Pancreas (tissue), 10 donors: ENCODE measurements at regions not wholly inside any gene's neighbourhood (a gene's known extent, or its start where the extent isn't known, plus 50 kb on each side); places are given as distances from the start of the nearest gene placed in this dataset.
"Not testable (repeated sequence)": the region's sequence is repeated elsewhere in the genome, so short reads cannot be mapped to it uniquely, and the experiment has no call there.

Source experiments
- ATAC-seq, 4 donors: fragments of 200-7000 bp; cut with Tn5 transposase; one replicate each; pipeline versions ENCODE4 v1.8.0 to v1.9.1; 2020; ENCODE audit warnings: mild to moderate bottlenecking in 4 of 4, moderate library complexity in 4 of 4
- DNase-seq, 6 donors: peaks; one replicate each; pipeline ENCODE4 v3.0.0-alpha.2; 2020
- FAIRE-seq: peaks from 2 replicates; lab custom pipeline; 2012; peaks lifted over from hg19 to GRCh38; lab: Jason Lieb, UNC
- H3K27ac ChIP-seq, 4 donors: fragments of 200-600 bp; sonication (generic); 1 replicate in 3 of 4; 2 replicates in 1 of 4; pipeline versions ENCODE4 v1.5.0 to v1.8.0; 2020
- H3K27me3 ChIP-seq, 4 donors: fragments of 200-600 bp; one replicate each; pipeline ENCODE4 v1.8.0; 2021
- H3K36me3 ChIP-seq, 3 donors: fragments of 200-600 bp; sonication (generic) in 1 of 3; one replicate each; pipeline versions ENCODE4 v1.5.0 to v1.8.0; 2020 to 2021
- H3K4me1 ChIP-seq, 3 donors: fragments of 200-600 bp; one replicate each; pipeline ENCODE4 v1.8.0; 2021
- H3K4me3 ChIP-seq, 4 donors: fragments of 200-600 bp; sonication (generic) in 2 of 4; one replicate each; pipeline versions ENCODE4 v1.5.0 to v1.8.0; 2020 to 2021
- H3K9me3 ChIP-seq, 4 donors: fragments of 200-600 bp; one replicate each; pipeline ENCODE4 v1.8.0; 2021
- CTCF ChIP-seq, 4 donors: fragments of 200-600 bp; sonication (generic) in 3 of 4; IDR thresholded peaks; one replicate each; pipeline versions ENCODE4 v1.5.0 to v1.8.0; 2021; ENCODE audit warnings: antibody characterized with exemption in 4 of 4
- WGBS, 2 donors: extraction: QIAGEN DNeasy Blood & Tissue Kit; methylation state at CpG; one replicate each; pipeline ENCODE4 v1.1.7; 2013; 5-methylcytosine and 5-hydroxymethylcytosine counted together
- intact Hi-C, 3 donors: fragments of 100-400 bp; cut with DNase I; formaldehyde crosslinking; loops; one replicate each; pipeline versions ENCODE4 v1.11.1 to v1.14.2; 2022
- donor health status: healthy with polysubstance abuse.
- donor health status: DM: no; HTN: no; CAD: no; lungs with moderate emphysema.
- donor health status: DM: no; HTN: no; CAD: no.
- donor health status: control.
- donor health status: control.
- donor health status: Bipolar disorder and iron deficiency.
- donor health status: DM: yes; HTN: yes; CAD: no.
- donor health status: DM: no; HTN: no; CAD: no.
- donor health status: DM: no; HTN: no; CAD: no.
- donor health status: DM: yes; HTN: yes; CAD: no.

GRCh38 chr5:27124590-27124989, 86.2 kb upstream of the CDH9 start:
- DNase-seq (no peak), ATAC-seq (no peak), FAIRE-seq (no peak)
- H3K4me1 ChIP-seq = no peaks in the 10 kb centered on the region
- H3K36me3 ChIP-seq = no peaks in the 10 kb centered on the region
- H3K9me3 ChIP-seq = no peaks in the 10 kb centered on the region
- WGBS, 2 donors = 11 to 12% methylated on average over 3 of the region's 3 CpGs
- intact Hi-C loops = no loop called here
- no peak overlapping the region for H3K4me3 ChIP-seq
- no peak for TF ChIP-seq CTCF (IDR thresholded peaks at IDR 0.05)
- no peaks in the 10 kb centered on the region for H3K27me3 ChIP-seq
- no peak overlapping the region for H3K27ac ChIP-seq

- H3K27ac ChIP-seq, ATAC-seq, intact Hi-C loops, H3K4me3 ChIP-seq, H3K36me3 ChIP-seq, H3K4me1 ChIP-seq, H3K27me3 ChIP-seq, FAIRE-seq, H3K9me3 ChIP-seq: not testable (repeated sequence)
- peak in 1 of 6 donors; percentile 48 for DNase-seq
- WGBS, 2 donors = 88 to 90% methylated on average over 25 to 38 of the region's 38 CpGs
Measured at GRCh38 chr5:27119736-27120321, 81.4 kb upstream of the CDH9 start.

- FAIRE-seq (no peak), DNase-seq (no peak), ATAC-seq (no peak)
- H3K4me1 ChIP-seq = no peaks in the 10 kb centered on the region
- no peaks in the 10 kb centered on the region for H3K27me3 ChIP-seq
- no peak for TF ChIP-seq CTCF (IDR thresholded peaks at IDR 0.05)
- no peak overlapping the region for H3K4me3 ChIP-seq
- no peak overlapping the region for H3K27ac ChIP-seq
- WGBS, 2 donors = 41 to 72% methylated on average over 2 of the region's 2 CpGs
- intact Hi-C loops = no loop called here
- no peaks in the 10 kb centered on the region for H3K36me3 ChIP-seq
- no peaks in the 10 kb centered on the region for H3K9me3 ChIP-seq
Measured at GRCh38 chr5:27103486-27103885, 65.1 kb upstream of the CDH9 start.

GRCh38 chr5:27095761-27096160, 57.4 kb upstream of the CDH9 start:
- H3K27me3 ChIP-seq, H3K4me3 ChIP-seq, ATAC-seq, DNase-seq, H3K9me3 ChIP-seq, H3K36me3 ChIP-seq, H3K4me1 ChIP-seq, H3K27ac ChIP-seq, FAIRE-seq, intact Hi-C loops: not testable (repeated sequence)
- WGBS, 2 donors = 75 to 85% methylated on average over 16 of the region's 16 CpGs

GRCh38 chr5:27093279-27093678, 54.9 kb upstream of the CDH9 start:
- Histone ChIP-seq H3K4me1 (no peaks in the 10 kb centered on the region), H3K9me3 (no peaks in the 10 kb centered on the region), H3K27me3 (no peaks in the 10 kb centered on the region), H3K27ac (no peak overlapping the region), H3K4me3 (no peak overlapping the region), H3K36me3 (no peaks in the 10 kb centered on the region)
- intact Hi-C loops = no loop called here
- WGBS, 2 donors = 50 to 56% methylated on average over 2 of the region's 2 CpGs
- ATAC-seq (no peak), DNase-seq (no peak), FAIRE-seq (no peak)
- TF ChIP-seq CTCF (IDR thresholded peaks at IDR 0.05) = no peak

GRCh38 chr5:27091858-27092257, 53.5 kb upstream of the CDH9 start:
- H3K27ac ChIP-seq = no peak overlapping the region
- H3K9me3 ChIP-seq = no peaks in the 10 kb centered on the region
- FAIRE-seq = no peak
- H3K4me1 ChIP-seq = no peaks in the 10 kb centered on the region
- DNase-seq = no peak
- no peak overlapping the region for H3K4me3 ChIP-seq
- intact Hi-C loops = no loop called here
- no peaks in the 10 kb centered on the region for H3K36me3 ChIP-seq
- no peaks in the 10 kb centered on the region for H3K27me3 ChIP-seq
- TF ChIP-seq CTCF (IDR thresholded peaks at IDR 0.05) = no peak
- WGBS, 2 donors = 37 to 38% methylated on average over 1 of the region's 1 CpG
- no peak for ATAC-seq

- ATAC-seq, intact Hi-C loops, H3K27ac ChIP-seq, H3K4me1 ChIP-seq, DNase-seq, H3K9me3 ChIP-seq, H3K27me3 ChIP-seq, FAIRE-seq, H3K36me3 ChIP-seq, H3K4me3 ChIP-seq: not testable (repeated sequence)
- 81 to 85% methylated on average over 4 of the region's 4 CpGs for WGBS, 2 donors
Measured at GRCh38 chr5:27088822-27089221, 50.4 kb upstream of the CDH9 start.
